Stimulated activated naive CD8-positive, alpha-beta T cell treated with anti-CD3 and anti-CD28 coated beads, Interleukin-15, Interleukin-2, amounts not matched to agents 100 ng/mL and 50 ng/mL, for 24 hours (primary cell): ENCODE measurements at regions not wholly inside any gene's neighbourhood (a gene's known extent, or its start where the extent isn't known, plus 50 kb on each side); places are given as distances from the start of the nearest gene placed in this dataset.

Experiments used
- H3K27ac Mint-ChIP-seq: one replicate; pipeline ENCODE4 v1.8.0; 2021; ENCODE audit warnings: mild to moderate bottlenecking, mixed read lengths
- H3K27me3 Mint-ChIP-seq: one replicate; pipeline ENCODE4 v1.8.0; 2021; ENCODE audit warnings: mixed read lengths
- H3K36me3 Mint-ChIP-seq: one replicate; pipeline ENCODE4 v1.8.0; 2021; ENCODE audit warnings: low read depth, mixed read lengths
- H3K4me1 Mint-ChIP-seq: one replicate; pipeline ENCODE4 v1.8.0; 2021; ENCODE audit warnings: low read depth, mixed read lengths
- H3K4me3 Mint-ChIP-seq: one replicate; pipeline ENCODE4 v1.8.0; 2021; ENCODE audit warnings: mild to moderate bottlenecking, mixed read lengths
- H3K9me3 Mint-ChIP-seq: one replicate; pipeline ENCODE4 v1.8.0; 2021; ENCODE audit warnings: mixed read lengths

DNA sequence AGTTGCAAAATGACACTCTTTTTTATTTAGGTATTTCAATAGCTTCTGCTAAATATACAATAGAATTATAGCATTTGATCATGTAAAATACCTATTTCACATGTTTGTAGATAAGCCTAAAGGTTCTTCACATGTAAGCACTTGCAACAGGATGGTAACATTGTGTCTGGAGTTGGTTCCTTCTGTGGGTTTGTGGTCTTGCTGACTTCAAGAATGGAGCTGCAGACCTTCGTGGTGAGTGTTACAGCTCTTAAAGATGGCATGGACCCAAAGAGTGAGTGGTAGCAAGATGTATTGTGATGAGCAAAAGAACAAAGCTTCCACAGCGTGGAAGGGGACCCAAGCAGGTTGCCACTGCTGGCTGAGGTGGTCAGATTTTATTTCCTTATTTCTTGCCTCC is 246.4 kb upstream of the PDGFD start:
- no peaks in the 10 kb centered on the region for H3K36me3 Mint-ChIP-seq
- H3K9me3 Mint-ChIP-seq, result no peaks in the 10 kb centered on the region
- H3K27ac Mint-ChIP-seq, result no peak overlapping the region
- no peaks in the 10 kb centered on the region for H3K27me3 Mint-ChIP-seq
- no peak overlapping the region for H3K4me3 Mint-ChIP-seq
- no peaks in the 10 kb centered on the region for H3K4me1 Mint-ChIP-seq

DNA sequence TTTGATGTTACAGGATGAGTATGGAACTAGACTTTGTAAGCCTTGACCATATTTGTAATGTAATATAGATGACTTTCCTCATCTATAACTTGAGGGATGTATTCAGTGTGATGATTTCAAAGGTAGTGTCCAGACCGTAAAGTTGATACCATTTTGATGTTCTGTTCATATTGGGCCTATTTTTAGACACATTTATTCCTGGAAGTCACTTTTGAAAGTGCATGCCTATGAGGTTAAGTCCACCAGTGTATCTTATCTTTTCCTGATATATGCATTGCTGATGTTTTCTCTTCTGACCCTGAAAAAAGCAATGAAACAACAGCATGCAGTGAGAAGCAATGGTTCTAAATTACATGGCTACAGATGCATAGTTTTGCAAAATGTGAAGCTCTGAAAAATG is 244.7 kb upstream of the PDGFD start:
- Mint-ChIP-seq H3K4me1 (no peaks in the 10 kb centered on the region), H3K9me3 (no peaks in the 10 kb centered on the region), H3K27me3 (no peaks in the 10 kb centered on the region), H3K27ac (no peak overlapping the region), H3K4me3 (no peak overlapping the region), H3K36me3 (no peaks in the 10 kb centered on the region)

DNA sequence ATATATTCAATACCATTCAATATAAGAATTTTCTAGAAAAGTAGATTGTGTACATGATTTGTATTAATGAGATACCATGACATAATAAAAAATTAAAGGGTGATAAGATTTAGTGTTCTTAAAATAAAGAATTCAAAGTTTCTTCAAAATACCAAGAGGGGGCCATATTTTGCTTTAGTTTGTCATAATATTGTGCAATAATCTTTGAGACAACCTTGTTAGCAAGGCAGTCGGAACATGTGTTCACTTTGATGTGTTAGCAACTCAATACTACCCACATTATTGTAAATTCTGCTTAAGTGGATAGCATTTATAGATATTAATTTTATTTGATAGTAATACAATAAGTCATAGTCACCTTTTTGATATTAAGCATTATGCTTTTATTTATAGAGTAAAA is 241.3 kb upstream of the PDGFD start:
- Mint-ChIP-seq H3K36me3 (no peaks in the 10 kb centered on the region), H3K4me1 (peaks cover 8% of the 10 kb centered on the region), H3K4me3 (no peak overlapping the region), H3K27me3 (no peaks in the 10 kb centered on the region), H3K9me3 (no peaks in the 10 kb centered on the region), H3K27ac (no peak overlapping the region)

DNA sequence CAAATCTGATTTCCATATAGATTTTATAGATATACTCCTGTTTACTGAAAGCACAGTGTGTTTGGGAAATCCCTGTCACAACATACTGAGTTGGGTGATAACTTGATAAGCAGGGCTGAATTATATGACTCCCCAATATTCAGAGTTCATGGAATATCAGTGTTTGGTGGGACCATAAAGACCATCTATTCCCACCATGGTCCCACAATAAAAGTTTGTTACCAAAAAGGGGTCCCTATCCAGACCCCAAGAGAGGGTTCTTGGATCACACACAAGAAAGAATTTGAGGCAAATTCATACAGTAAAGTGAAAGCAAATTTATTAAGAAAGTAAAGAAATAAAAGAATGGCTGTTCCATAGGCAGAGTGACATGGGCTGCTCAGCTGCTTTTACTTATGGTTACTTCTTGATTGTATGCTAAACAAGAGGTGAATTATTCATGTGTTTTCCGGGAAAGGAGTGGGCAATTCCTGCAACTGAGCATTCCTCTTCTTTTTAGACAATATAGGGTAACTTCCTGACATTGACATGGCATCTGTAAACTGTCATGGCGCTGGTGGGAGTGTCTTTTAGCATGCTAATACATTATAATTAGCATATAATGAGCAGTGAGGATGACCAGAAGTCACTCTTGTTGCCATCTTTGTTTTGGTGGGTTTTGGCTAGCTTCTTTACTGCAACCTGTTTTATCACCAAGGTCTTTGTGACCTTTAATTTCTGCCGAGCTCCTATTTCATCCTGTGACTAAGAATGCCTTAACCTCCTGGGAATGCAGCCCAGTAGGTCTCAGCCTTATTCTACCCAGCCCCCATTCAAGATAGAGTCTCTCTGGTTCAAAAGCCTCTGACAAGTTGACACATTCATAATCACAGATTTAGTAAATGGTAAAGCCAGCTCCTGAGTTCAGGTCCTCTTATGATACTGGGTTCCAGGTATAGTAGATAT is 240.6 kb upstream of the PDGFD start:
- Mint-ChIP-seq H3K4me1 (peaks cover 8% of the 10 kb centered on the region), H3K36me3 (no peaks in the 10 kb centered on the region), H3K27ac (no peak overlapping the region), H3K27me3 (no peaks in the 10 kb centered on the region), H3K4me3 (no peak overlapping the region), H3K9me3 (no peaks in the 10 kb centered on the region)

DNA sequence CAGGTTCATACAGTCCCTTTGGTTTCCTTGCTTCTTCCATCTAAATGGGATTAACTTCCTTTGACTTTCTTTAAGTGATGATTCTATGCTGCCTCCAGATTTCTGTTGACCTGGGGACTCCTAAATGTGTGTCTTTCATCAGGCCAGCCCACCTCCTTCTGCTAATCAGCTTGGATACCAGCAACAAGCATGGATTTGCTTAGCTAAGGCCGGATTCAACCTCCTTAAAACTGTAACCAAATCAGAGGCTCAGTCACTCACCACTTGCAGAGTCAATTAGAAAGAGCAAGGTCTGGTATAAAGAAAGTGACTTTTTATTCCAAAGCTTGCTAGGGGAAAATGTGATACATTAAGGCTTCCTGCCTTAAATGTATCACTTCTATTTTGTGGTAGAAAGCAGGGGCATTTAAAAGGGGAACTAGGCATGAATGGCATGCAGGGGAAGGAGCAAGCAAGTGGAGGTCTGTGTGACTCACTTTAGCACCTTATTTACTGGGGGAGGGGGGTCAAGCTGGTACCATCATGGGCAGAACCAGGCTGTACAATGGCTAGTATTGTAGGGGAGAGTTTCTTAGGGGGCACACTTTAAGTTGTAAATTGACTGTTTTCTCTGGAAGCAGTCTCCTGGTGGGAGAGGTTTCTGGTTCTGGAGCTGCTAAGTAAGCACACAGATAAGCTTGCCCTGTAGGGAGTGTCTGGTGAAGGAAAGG is 239.0 kb upstream of the PDGFD start:
- Mint-ChIP-seq H3K4me1 (peaks cover 8% of the 10 kb centered on the region), H3K27ac (no peak overlapping the region), H3K27me3 (no peaks in the 10 kb centered on the region), H3K36me3 (no peaks in the 10 kb centered on the region), H3K4me3 (no peak overlapping the region), H3K9me3 (no peaks in the 10 kb centered on the region)

DNA sequence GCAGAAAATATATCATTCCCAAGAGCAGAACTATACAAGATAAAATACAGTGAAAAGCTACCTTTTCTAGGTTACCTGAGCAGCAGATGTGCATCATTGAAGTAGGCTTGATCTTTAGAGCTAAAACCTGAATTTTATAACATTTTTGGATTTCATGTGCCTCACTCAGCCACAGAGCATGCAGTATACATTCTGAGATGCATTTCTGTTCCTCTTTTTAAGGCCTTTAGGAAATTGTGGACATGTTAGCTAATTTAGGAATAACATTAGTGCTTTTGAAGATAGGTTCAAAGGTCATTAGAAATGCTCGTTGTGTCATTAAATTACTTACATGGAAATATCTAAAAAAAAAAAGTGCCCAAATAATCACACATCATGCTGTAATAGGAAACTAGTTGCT is 230.6 kb upstream of the PDGFD start:
- no peak overlapping the region for H3K4me3 Mint-ChIP-seq
- no peaks in the 10 kb centered on the region for H3K4me1 Mint-ChIP-seq
- H3K36me3 Mint-ChIP-seq, result no peaks in the 10 kb centered on the region
- H3K9me3 Mint-ChIP-seq, result no peaks in the 10 kb centered on the region
- peaks cover 6% of the 10 kb centered on the region for H3K27me3 Mint-ChIP-seq
- no peak overlapping the region for H3K27ac Mint-ChIP-seq

DNA sequence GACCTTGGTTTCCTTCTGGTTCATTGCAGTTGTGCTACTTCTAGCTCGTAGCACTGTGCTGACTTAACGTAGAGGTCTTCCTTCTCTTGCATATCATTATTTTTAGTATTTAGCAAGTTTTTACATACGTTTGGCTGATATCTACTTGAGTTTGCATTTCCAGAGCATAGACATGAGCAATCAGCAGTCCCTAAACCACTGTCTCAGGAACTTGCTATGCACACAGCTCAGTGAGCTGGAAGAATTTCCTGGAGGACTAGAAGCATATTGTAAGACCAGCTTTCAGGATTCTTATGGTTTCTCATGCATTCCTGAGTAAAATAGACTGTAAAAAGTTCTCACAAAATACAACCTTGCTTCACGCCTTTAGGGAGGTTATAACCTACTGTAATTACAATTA is 226.7 kb upstream of the PDGFD start:
- H3K27me3 Mint-ChIP-seq, result peaks cover 6% of the 10 kb centered on the region
- H3K27ac Mint-ChIP-seq, result no peak overlapping the region
- H3K36me3 Mint-ChIP-seq, result no peaks in the 10 kb centered on the region
- no peaks in the 10 kb centered on the region for H3K4me1 Mint-ChIP-seq
- no peaks in the 10 kb centered on the region for H3K9me3 Mint-ChIP-seq
- H3K4me3 Mint-ChIP-seq, result no peak overlapping the region

DNA sequence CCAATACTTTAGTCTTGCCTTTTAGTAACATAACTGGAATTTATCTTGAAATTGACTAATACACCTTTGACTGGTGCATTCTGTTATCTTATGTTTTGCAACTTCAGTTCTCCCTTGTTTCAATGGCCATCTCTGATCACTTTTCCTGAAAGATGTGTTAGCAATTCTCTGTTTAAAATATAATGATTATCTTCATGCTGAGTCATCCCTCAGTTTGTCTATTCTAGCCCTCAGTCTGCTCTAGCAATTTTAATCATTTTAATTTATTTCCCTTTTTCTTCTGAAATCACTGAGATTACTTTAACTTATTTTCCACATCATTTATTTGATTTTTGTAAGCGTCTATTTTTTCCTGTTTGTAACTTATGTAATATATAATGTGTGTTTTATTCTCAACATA is 221.9 kb upstream of the PDGFD start:
- Mint-ChIP-seq H3K4me1 (no peaks in the 10 kb centered on the region), H3K4me3 (no peak overlapping the region), H3K9me3 (no peaks in the 10 kb centered on the region), H3K27me3 (peaks cover 4% of the 10 kb centered on the region), H3K36me3 (no peaks in the 10 kb centered on the region), H3K27ac (no peak overlapping the region)

DNA sequence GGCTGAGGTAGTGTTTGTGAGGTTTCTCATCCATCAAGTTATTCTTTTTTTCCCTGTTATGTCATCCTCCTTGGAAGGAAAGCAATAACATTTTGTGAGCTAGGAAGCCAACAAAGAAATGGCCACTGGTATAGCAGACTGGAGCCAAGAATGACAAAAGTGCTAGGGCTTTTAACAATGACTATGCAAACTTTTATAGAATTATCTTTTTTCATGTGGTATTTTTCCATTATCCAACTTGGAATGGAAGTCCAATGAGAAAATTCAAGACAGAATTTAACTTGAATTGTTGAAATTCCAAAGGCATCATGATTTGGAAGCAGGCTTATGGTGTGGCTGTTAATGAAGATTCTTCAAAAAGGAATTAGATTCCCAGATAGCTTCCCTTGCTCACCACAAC is 216.4 kb upstream of the PDGFD start:
- peaks cover 4% of the 10 kb centered on the region for H3K27me3 Mint-ChIP-seq
- no peak overlapping the region for H3K4me3 Mint-ChIP-seq
- no peaks in the 10 kb centered on the region for H3K9me3 Mint-ChIP-seq
- H3K36me3 Mint-ChIP-seq, result no peaks in the 10 kb centered on the region
- no peaks in the 10 kb centered on the region for H3K4me1 Mint-ChIP-seq
- no peak overlapping the region for H3K27ac Mint-ChIP-seq

DNA sequence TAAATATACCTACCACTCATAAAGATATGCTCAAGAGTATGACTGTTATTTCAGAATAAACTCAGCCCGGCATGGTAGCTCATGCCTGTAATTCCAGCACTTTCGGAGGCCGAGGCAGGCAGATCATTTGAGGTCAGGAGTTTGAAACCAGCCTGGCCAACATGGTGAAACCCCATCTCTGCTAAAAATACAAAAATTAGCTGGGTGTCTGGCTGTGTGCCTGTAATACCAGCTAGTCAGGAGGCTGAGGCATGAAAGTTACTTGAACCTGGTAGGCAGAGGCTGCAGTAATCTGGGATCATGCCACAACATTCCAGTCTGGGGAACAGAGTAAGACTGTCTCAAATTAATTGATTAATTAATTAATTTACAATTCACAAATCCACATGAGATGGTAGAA is 208.2 kb upstream of the PDGFD start:
- Mint-ChIP-seq H3K4me3 (no peak overlapping the region), H3K27ac (no peak overlapping the region), H3K9me3 (no peaks in the 10 kb centered on the region), H3K27me3 (no peaks in the 10 kb centered on the region), H3K4me1 (no peaks in the 10 kb centered on the region), H3K36me3 (no peaks in the 10 kb centered on the region)

DNA sequence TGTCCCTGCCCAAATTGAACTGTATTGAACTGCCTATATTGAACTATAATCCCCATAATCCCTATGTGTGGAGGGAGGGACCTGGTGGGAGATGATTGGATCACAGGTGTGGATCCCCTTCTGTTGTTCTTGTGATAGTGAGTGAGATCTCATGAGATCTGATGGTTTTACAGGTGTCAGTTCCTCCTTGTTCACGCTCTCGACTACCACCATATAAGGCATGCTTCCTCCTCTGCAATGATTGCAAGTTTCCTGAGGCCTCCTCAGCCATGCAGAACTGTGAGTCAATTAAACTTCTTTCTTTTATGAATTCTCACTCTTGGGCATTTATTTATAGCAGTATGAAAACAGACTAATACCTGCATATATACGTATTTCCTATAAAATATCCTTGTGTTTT is 206.5 kb upstream of the PDGFD start:
- no peaks in the 10 kb centered on the region for H3K4me1 Mint-ChIP-seq
- H3K27me3 Mint-ChIP-seq, result no peaks in the 10 kb centered on the region

DNA sequence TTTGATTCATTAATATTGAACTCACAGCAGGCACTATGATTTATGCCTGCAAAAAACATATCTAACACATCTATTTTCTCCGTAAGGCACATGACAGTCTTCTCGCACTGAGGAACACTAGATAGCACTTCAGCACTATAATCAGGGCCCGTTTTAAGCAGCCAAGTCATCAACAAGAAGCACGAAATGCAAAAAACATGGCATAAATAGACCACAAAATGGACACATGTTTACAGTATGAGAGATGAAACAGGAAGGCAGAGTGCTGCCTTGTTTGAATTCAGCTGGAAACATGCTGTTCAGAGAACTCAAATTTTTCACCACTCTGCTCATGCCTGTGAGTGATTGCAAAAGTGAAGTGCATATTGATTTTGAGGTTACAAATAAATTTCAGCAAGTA is 205.8 kb upstream of the PDGFD start:
- H3K4me3 Mint-ChIP-seq, result no peak overlapping the region
- no peaks in the 10 kb centered on the region for H3K27me3 Mint-ChIP-seq
- H3K9me3 Mint-ChIP-seq, result no peaks in the 10 kb centered on the region
- H3K36me3 Mint-ChIP-seq, result no peaks in the 10 kb centered on the region
- no peaks in the 10 kb centered on the region for H3K4me1 Mint-ChIP-seq
- no peak overlapping the region for H3K27ac Mint-ChIP-seq

More for the DNA sequence above, 206.5 kb upstream of the PDGFD start:
- Mint-ChIP-seq H3K27ac (no peak overlapping the region), H3K4me3 (no peak overlapping the region), H3K36me3 (no peaks in the 10 kb centered on the region), H3K9me3 (no peaks in the 10 kb centered on the region)

DNA sequence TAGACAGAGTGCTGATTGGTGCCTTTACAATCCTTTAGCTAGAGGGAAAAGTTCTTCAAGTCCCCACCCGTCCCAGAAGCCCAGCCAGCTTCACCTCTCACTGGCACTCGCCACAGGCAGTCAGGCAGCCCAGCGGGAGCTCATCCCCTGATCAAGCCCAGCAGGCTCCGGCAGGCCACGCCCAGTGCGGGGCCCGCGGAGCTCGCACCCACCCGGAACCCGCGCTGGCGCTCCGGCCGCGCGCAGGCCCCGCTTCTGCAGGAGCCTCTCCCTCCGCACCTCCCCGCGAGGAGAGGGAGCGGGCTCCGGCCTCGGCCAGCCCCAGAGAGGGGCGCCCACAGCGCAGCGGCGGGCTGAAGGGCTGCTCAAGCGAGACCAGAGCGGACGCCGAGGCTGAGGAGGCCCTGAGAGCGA is 202.4 kb upstream of the PDGFD start:
- Mint-ChIP-seq H3K4me1 (no peaks in the 10 kb centered on the region), H3K36me3 (no peaks in the 10 kb centered on the region), H3K27ac (no peak overlapping the region), H3K4me3 (no peak overlapping the region), H3K9me3 (no peaks in the 10 kb centered on the region), H3K27me3 (no peaks in the 10 kb centered on the region)

DNA sequence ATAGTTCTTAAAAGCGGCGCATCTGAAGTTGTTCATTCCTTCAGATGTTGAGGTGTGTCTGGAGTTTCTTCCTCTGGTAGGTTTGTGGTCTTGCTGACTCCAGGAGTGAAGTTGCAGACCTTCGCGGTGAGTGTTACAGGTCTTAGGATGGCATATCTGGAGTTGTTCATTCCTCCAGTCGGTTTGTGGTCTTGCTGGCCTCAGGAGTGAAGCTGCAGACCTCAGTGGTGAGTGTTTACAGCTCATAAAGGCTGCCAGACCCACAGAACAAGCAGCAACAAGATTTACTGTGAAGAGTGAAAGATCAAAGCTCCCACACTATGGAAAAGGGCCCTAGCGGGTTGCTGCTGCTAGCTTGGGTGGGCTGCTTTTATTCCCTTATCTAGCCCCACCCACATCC is 201.7 kb upstream of the PDGFD start:
- H3K27me3 Mint-ChIP-seq, result no peaks in the 10 kb centered on the region
- no peak overlapping the region for H3K27ac Mint-ChIP-seq
- H3K4me3 Mint-ChIP-seq, result no peak overlapping the region
- H3K4me1 Mint-ChIP-seq, result no peaks in the 10 kb centered on the region
- no peaks in the 10 kb centered on the region for H3K9me3 Mint-ChIP-seq
- H3K36me3 Mint-ChIP-seq, result no peaks in the 10 kb centered on the region

DNA sequence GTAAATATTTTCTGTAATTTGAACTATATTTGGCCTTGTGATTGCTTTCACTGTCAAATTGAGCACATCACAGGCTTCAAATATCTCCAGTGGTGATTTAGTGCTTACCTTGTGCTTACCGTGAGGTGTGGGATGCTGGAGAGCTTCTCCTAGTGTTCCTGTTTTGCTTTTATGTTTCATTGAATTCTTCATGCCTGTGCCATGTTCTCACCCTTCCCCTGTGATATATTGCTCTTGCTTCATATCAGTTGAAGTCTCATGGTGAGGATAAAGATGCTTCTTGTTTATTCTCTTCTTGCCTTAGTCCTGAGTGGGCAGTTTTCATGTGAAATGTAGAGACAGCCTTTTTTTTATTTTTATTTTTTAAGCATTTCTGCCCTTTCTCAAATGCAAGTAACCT is 198.0 kb upstream of the PDGFD start:
- no peaks in the 10 kb centered on the region for H3K36me3 Mint-ChIP-seq
- no peaks in the 10 kb centered on the region for H3K27me3 Mint-ChIP-seq
- no peaks in the 10 kb centered on the region for H3K4me1 Mint-ChIP-seq
- H3K9me3 Mint-ChIP-seq, result no peaks in the 10 kb centered on the region
- no peak overlapping the region for H3K27ac Mint-ChIP-seq
- no peak overlapping the region for H3K4me3 Mint-ChIP-seq
